ENCODE measurements at regions not wholly inside any gene's neighbourhood (a gene's known extent, or its start where the extent isn't known, plus 50 kb on each side); places are given as distances from the start of the nearest gene placed in this dataset.

- no peak overlapping the region for H3K27ac ChIP-seq (ENCODE audit: insufficient read length, low read depth, low read length)
- H3K79me1 ChIP-seq (ENCODE audit: insufficient read depth, low read depth, low read length, poor library complexity, severe bottlenecking): no peaks in the 10 kb centered on the region
- H2BK120ac ChIP-seq (ENCODE audit: low read depth, low read length, poor library complexity, severe bottlenecking): no peak overlapping the region
- H4K91ac ChIP-seq (ENCODE audit: insufficient read length, low read depth, low read length): no peak overlapping the region
- H2BK5ac ChIP-seq (ENCODE audit: insufficient read length, low read length): no peak overlapping the region
- no peaks in the 10 kb centered on the region for H3K23me2 ChIP-seq (ENCODE audit: insufficient read length, low read depth, low read length, poor library complexity, severe bottlenecking)
- H2BK20ac ChIP-seq (ENCODE audit: low read depth, low read length, poor library complexity, severe bottlenecking): no peak overlapping the region
- no peak overlapping the region for H3K56ac ChIP-seq (ENCODE audit: insufficient read length, low read depth, low read length)
- no peaks in the 10 kb centered on the region for H3K27me3 ChIP-seq (ENCODE audit: insufficient read depth, low read length)
- Mint-ChIP-seq H3K27ac (no peak overlapping the region), H3K27me3 (ENCODE audit: low read depth) (no peaks in the 10 kb centered on the region), H3K9me3 (peaks cover 4% of the 10 kb centered on the region in 2 experiments; a peak in 4 of 5 replicates), H3K4me3 (no peak overlapping the region), H3K36me3 (ENCODE audit: insufficient read depth in 1 of 3, low read depth in 3 of 3) (peaks cover 4 to 15% (median 6%) of the 10 kb centered on the region in 3 experiments; a peak in 5 of 7 replicates), H3K4me1 (peaks cover 0 to under 1% of the 10 kb centered on the region in 2 experiments; a peak in 2 of 4 replicates)
- H2AK5ac ChIP-seq (ENCODE audit: insufficient read length, low read length): no peak overlapping the region
- H3K14ac ChIP-seq (ENCODE audit: insufficient read depth, low read length): no peak overlapping the region
- no peak overlapping the region for H3K4me2 ChIP-seq (ENCODE audit: insufficient read depth, insufficient read length, low read length)
- DNase-seq: no peak
- H2AFZ ChIP-seq (ENCODE audit: low read length): no peak overlapping the region
- no peak overlapping the region for H3T11ph ChIP-seq (ENCODE audit: low read length)
- no peak overlapping the region for H3K4ac ChIP-seq (ENCODE audit: low read depth, low read length)
- H4K5ac ChIP-seq (ENCODE audit: insufficient read length, low read depth, low read length): no peak overlapping the region
- no peaks in the 10 kb centered on the region for H3K9me3 ChIP-seq (ENCODE audit: control insufficient read depth, low read depth, low read length)
- H2BK15ac ChIP-seq (ENCODE audit: low read depth, low read length): no peak overlapping the region
- no peaks in the 10 kb centered on the region for H3K4me1 ChIP-seq (ENCODE audit: insufficient read depth, low read length)
- no peaks in the 10 kb centered on the region for H3K79me2 ChIP-seq (ENCODE audit: insufficient read depth, low read length)
- H4K20me1 ChIP-seq (ENCODE audit: control insufficient read depth, insufficient read depth, insufficient read length): no peaks in the 10 kb centered on the region
- no peak overlapping the region for H2BK12ac ChIP-seq (ENCODE audit: insufficient read length, low read depth, low read length)
- no peak overlapping the region for H4K8ac ChIP-seq (replicated peaks; ENCODE audit: insufficient read length, low read depth, low read length)
- H3K23ac ChIP-seq (ENCODE audit: insufficient read length, low read depth, low read length): no peak overlapping the region
- no peak overlapping the region for H3K18ac ChIP-seq (ENCODE audit: insufficient read length, low read depth, low read length)
- no CpG with 5 or more reads among the region's 2 CpGs for WGBS (ENCODE audit: extremely low coverage, insufficient read length, low lambda C conversion rate)
- TF ChIP-seq CTCF (conservative IDR thresholded peaks at IDR 0.05): no peak
- H3K9ac ChIP-seq (ENCODE audit: extremely low read depth, insufficient read length, low read length): no peak overlapping the region
Observed at GRCh38 chr3:78088006-78088405, 1048.1 kb downstream of the ROBO2 start.
